ENCODE measurements at regions not wholly inside any gene's neighbourhood (a gene's known extent, or its start where the extent isn't known, plus 50 kb on each side); places are given as distances from the start of the nearest gene placed in this dataset.
A peak's percentile ranks its signal among the peaks of the same experiment; 100 is the strongest.
"Not testable (repeated sequence)": the region's sequence is repeated elsewhere in the genome, so short reads cannot be mapped to it uniquely, and the experiment has no call there.

DNA sequence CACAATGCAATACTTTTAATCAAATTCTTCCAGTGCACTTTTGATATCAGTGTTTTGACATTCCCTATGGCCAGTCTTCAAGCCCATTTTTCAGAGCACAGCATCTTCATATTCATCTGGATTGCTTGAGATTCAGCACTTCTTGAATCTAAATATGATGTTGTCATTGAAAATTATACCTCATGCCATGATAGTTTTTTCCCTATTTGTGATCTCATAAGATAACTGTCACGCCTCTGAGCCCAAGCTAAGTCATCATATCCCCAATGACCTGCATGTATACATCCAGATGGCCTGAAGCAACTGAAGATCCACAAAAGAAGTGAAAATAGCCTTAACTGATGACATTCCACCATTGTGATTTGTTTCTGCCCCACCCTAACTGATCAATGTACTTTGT lies 117.6 kb upstream of the F3 start:
- H3K4me3 ChIP-seq (ENCODE audit: low read length in 2 of 2) = not testable (repeated sequence)

GRCh38 chr1:94658221-94658620 lies 116.7 kb upstream of the F3 start:
- WGBS, 2 donors (ENCODE audit: extremely low coverage in 2 of 2, insufficient read length in 2 of 2, insufficient replicate concordance in 1 of 2) = no CpG with 5 or more reads among the region's 3 CpGs

More for the DNA sequence above, 117.6 kb upstream of the F3 start:
- peaks cover 13 to 23% of the 10 kb centered on the region in 2 donors for H3K4me1 ChIP-seq (ENCODE audit: control insufficient read depth in 2 of 2, insufficient read depth in 1 of 2, low read depth in 1 of 2, low read length in 2 of 2)
- not testable (repeated sequence) for H3K4me2 ChIP-seq (ENCODE audit: insufficient read depth, low read length, poor library complexity, severe bottlenecking); H3K27me3 ChIP-seq (ENCODE audit: control insufficient read depth in 3 of 3, insufficient read depth in 3 of 3, low read depth in 1 of 3, low read length in 3 of 3); H2BK12ac ChIP-seq (ENCODE audit: low read length); H3K4ac ChIP-seq (ENCODE audit: low read length); H2BK15ac ChIP-seq (ENCODE audit: low read length); H2AFZ ChIP-seq (ENCODE audit: low read length); H2BK5ac ChIP-seq (ENCODE audit: low read length); H3K23ac ChIP-seq (ENCODE audit: low read depth, low read length, poor library complexity); H3K36me3 ChIP-seq (replicated peaks in 1 of 2; ENCODE audit: control insufficient read depth in 2 of 2, insufficient read depth in 2 of 2, low read length in 2 of 2); H3K27ac ChIP-seq (replicated peaks; ENCODE audit: low read length); H4K8ac ChIP-seq (ENCODE audit: low read depth, low read length); H4K91ac ChIP-seq (ENCODE audit: low read depth, low read length, poor library complexity); H2AK5ac ChIP-seq (ENCODE audit: low read depth, low read length); H3K18ac ChIP-seq (ENCODE audit: low read length); H3K9ac ChIP-seq (ENCODE audit: low read depth, low read length, poor library complexity); DNase-seq (ENCODE audit: low spot score); H3K14ac ChIP-seq (ENCODE audit: low read length); H3K9me3 ChIP-seq (replicated peaks in 1 of 2; ENCODE audit: control insufficient read depth in 2 of 2, insufficient read depth in 1 of 2, low read depth in 1 of 2, low read length in 2 of 2); H2BK120ac ChIP-seq (ENCODE audit: low read depth, low read length); H3K79me1 ChIP-seq (ENCODE audit: low read depth, low read length)
- no CpG with 5 or more reads among the region's 1 CpG for WGBS, 2 donors (ENCODE audit: extremely low coverage in 2 of 2, insufficient read length in 2 of 2, insufficient replicate concordance in 1 of 2)

DNA sequence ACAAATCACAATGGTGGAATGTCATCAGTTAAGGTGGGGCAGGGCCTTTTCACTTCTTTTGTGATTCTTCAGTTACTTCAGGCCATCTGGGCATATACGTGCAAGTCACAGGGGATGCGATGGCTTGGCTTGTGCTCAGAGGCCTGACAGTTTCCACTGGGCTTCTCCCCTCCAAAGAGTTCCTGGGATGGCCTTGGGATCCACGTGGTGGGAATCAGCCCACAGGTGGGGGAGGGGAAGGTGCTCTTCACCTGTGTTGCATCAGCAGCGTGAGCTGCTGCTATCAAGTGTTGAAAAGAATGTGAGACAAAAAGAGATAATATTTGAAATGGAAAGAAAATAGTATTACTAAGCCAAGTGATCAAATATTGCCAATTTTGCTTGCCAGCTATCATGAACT lies 116.2 kb upstream of the F3 start:
- H2BK120ac ChIP-seq (ENCODE audit: low read depth, low read length); H3K14ac ChIP-seq (ENCODE audit: low read length); H3K79me1 ChIP-seq (ENCODE audit: low read depth, low read length); H3K36me3 ChIP-seq (replicated peaks in 1 of 2; ENCODE audit: control insufficient read depth in 2 of 2, insufficient read depth in 2 of 2, low read length in 2 of 2); H4K91ac ChIP-seq (ENCODE audit: low read depth, low read length, poor library complexity); H3K23ac ChIP-seq (ENCODE audit: low read depth, low read length, poor library complexity); H3K9me3 ChIP-seq (replicated peaks in 1 of 2; ENCODE audit: control insufficient read depth in 2 of 2, insufficient read depth in 1 of 2, low read depth in 1 of 2, low read length in 2 of 2); H2AK5ac ChIP-seq (ENCODE audit: low read depth, low read length); H3K4ac ChIP-seq (ENCODE audit: low read length); DNase-seq (ENCODE audit: low spot score); H3K9ac ChIP-seq (ENCODE audit: low read depth, low read length, poor library complexity); H2BK5ac ChIP-seq (ENCODE audit: low read length); H3K27me3 ChIP-seq (ENCODE audit: control insufficient read depth in 3 of 3, insufficient read depth in 3 of 3, low read depth in 1 of 3, low read length in 3 of 3); H3K4me3 ChIP-seq (ENCODE audit: low read length in 2 of 2); H2BK15ac ChIP-seq (ENCODE audit: low read length); H3K4me2 ChIP-seq (ENCODE audit: insufficient read depth, low read length, poor library complexity, severe bottlenecking); H4K8ac ChIP-seq (ENCODE audit: low read depth, low read length); H2BK12ac ChIP-seq (ENCODE audit: low read length): not testable (repeated sequence)
- peak overlapping the region; percentile 78 for H3K18ac ChIP-seq (ENCODE audit: low read length)
- WGBS, 2 donors (ENCODE audit: extremely low coverage in 2 of 2, insufficient read length in 2 of 2, insufficient replicate concordance in 1 of 2) = no CpG with 5 or more reads among the region's 4 CpGs
- peak overlapping the region; percentile 18 for H2AFZ ChIP-seq (ENCODE audit: low read length)
- peak overlapping the region; percentile 19 for H3K27ac ChIP-seq (replicated peaks; ENCODE audit: low read length)
- H3K4me1 ChIP-seq (ENCODE audit: control insufficient read depth in 2 of 2, insufficient read depth in 1 of 2, low read depth in 1 of 2, low read length in 2 of 2) = peaks cover 18 to 20% of the 10 kb centered on the region in 2 donors

More at GRCh38 chr1:94658221-94658620, 116.7 kb upstream of the F3 start:
- H3K4me2 ChIP-seq (ENCODE audit: insufficient read depth, low read length, poor library complexity, severe bottlenecking) = no peak overlapping the region
- H2BK120ac ChIP-seq (ENCODE audit: low read depth, low read length) = no peak overlapping the region
- H3K18ac ChIP-seq (ENCODE audit: low read length) = no peak overlapping the region
- peaks cover 2 to 3% of the 10 kb centered on the region in 2 donors for H3K9me3 ChIP-seq (replicated peaks in 1 of 2; ENCODE audit: control insufficient read depth in 2 of 2, insufficient read depth in 1 of 2, low read depth in 1 of 2, low read length in 2 of 2)
- H3K23ac ChIP-seq (ENCODE audit: low read depth, low read length, poor library complexity) = no peak overlapping the region
- no peaks in the 10 kb centered on the region for H3K36me3 ChIP-seq (replicated peaks in 1 of 2; ENCODE audit: control insufficient read depth in 2 of 2, insufficient read depth in 2 of 2, low read length in 2 of 2)
- no peak overlapping the region for H4K8ac ChIP-seq (ENCODE audit: low read depth, low read length)
- no peak overlapping the region for H3K4me3 ChIP-seq (ENCODE audit: low read length in 2 of 2)
- H3K9ac ChIP-seq (ENCODE audit: low read depth, low read length, poor library complexity) = no peak overlapping the region
- no peak overlapping the region for H2BK15ac ChIP-seq (ENCODE audit: low read length)
- H3K14ac ChIP-seq (ENCODE audit: low read length) = no peak overlapping the region
- no peak overlapping the region for H3K4ac ChIP-seq (ENCODE audit: low read length)
- H2BK12ac ChIP-seq (ENCODE audit: low read length) = no peak overlapping the region
- no peak overlapping the region for H4K91ac ChIP-seq (ENCODE audit: low read depth, low read length, poor library complexity)
- peak overlapping the region; percentile 18 for H2AFZ ChIP-seq (ENCODE audit: low read length)
- H3K79me1 ChIP-seq (ENCODE audit: low read depth, low read length) = no peaks in the 10 kb centered on the region
- H2AK5ac ChIP-seq (ENCODE audit: low read depth, low read length) = no peak overlapping the region
- H3K4me1 ChIP-seq (ENCODE audit: control insufficient read depth in 2 of 2, insufficient read depth in 1 of 2, low read depth in 1 of 2, low read length in 2 of 2) = peaks cover 18 to 23% of the 10 kb centered on the region in 2 donors
- DNase-seq (ENCODE audit: low spot score) = no peak
- no peaks in the 10 kb centered on the region for H3K27me3 ChIP-seq (ENCODE audit: control insufficient read depth in 3 of 3, insufficient read depth in 3 of 3, low read depth in 1 of 3, low read length in 3 of 3)
- H2BK5ac ChIP-seq (ENCODE audit: low read length) = no peak overlapping the region
- peak overlapping the region; percentile 34 for H3K27ac ChIP-seq (replicated peaks; ENCODE audit: low read length)

- Histone ChIP-seq H2BK120ac (ENCODE audit: low read depth, low read length) (no peak overlapping the region), H3K4me1 (ENCODE audit: control insufficient read depth in 2 of 2, insufficient read depth in 1 of 2, low read depth in 1 of 2, low read length in 2 of 2) (peaks cover 13 to 18% of the 10 kb centered on the region in 2 donors), H3K36me3 (replicated peaks in 1 of 2; ENCODE audit: control insufficient read depth in 2 of 2, insufficient read depth in 2 of 2, low read length in 2 of 2) (no peaks in the 10 kb centered on the region), H3K27ac (replicated peaks; ENCODE audit: low read length) (no peak overlapping the region), H3K14ac (ENCODE audit: low read length) (no peak overlapping the region), H2BK5ac (ENCODE audit: low read length) (no peak overlapping the region), H4K91ac (ENCODE audit: low read depth, low read length, poor library complexity) (no peak overlapping the region), H2BK15ac (ENCODE audit: low read length) (no peak overlapping the region), H3K9ac (ENCODE audit: low read depth, low read length, poor library complexity) (no peak overlapping the region), H2AK5ac (ENCODE audit: low read depth, low read length) (no peak overlapping the region), H3K4me3 (ENCODE audit: low read length in 2 of 2) (no peak overlapping the region), H3K18ac (ENCODE audit: low read length) (no peak overlapping the region), H3K4me2 (ENCODE audit: insufficient read depth, low read length, poor library complexity, severe bottlenecking) (no peak overlapping the region), H3K23ac (ENCODE audit: low read depth, low read length, poor library complexity) (no peak overlapping the region), H3K79me1 (ENCODE audit: low read depth, low read length) (no peaks in the 10 kb centered on the region), H3K9me3 (replicated peaks in 1 of 2; ENCODE audit: control insufficient read depth in 2 of 2, insufficient read depth in 1 of 2, low read depth in 1 of 2, low read length in 2 of 2) (peaks cover 0 to 3% of the 10 kb centered on the region in 2 donors), H4K8ac (ENCODE audit: low read depth, low read length) (no peak overlapping the region), H2AFZ (ENCODE audit: low read length) (no peak overlapping the region), H3K27me3 (ENCODE audit: control insufficient read depth in 3 of 3, insufficient read depth in 3 of 3, low read depth in 1 of 3, low read length in 3 of 3) (no peaks in the 10 kb centered on the region), H3K4ac (ENCODE audit: low read length) (no peak overlapping the region), H2BK12ac (ENCODE audit: low read length) (no peak overlapping the region)
- DNase-seq (ENCODE audit: low spot score) = no peak
- no CpG with 5 or more reads among the region's 2 CpGs for WGBS, 2 donors (ENCODE audit: extremely low coverage in 2 of 2, insufficient read length in 2 of 2, insufficient replicate concordance in 1 of 2)
Measured at GRCh38 chr1:94656967-94657366, 115.4 kb upstream of the F3 start.

Measured in neuronal stem cell (in vitro differentiated cells).